H1 (cell line): ENCODE measurements at regions not wholly inside any gene's neighbourhood (a gene's known extent, or its start where the extent isn't known, plus 50 kb on each side); places are given as distances from the start of the nearest gene placed in this dataset.

Experiments
- CTCF ChIA-PET: fragments of 300-600 bp; sonication (Branson Sonifier 250); formaldehyde crosslinking; loops from one replicate; lab custom pipeline; 2021; ENCODE audit not compliant: partially characterized antibody; lab: Charles Lee
- POLR2A ChIA-PET: fragments of 300-600 bp; sonication (Branson Sonifier 250); formaldehyde crosslinking; loops from one replicate; lab custom pipeline; 2021; ENCODE audit warnings: inconsistent platforms; ENCODE audit not compliant: partially characterized antibody; lab: Charles Lee
- DNase-seq, 2 experiments: peaks; one replicate each; pipeline versions ENCODE4 v3.0.0 to v3.0.0-alpha.2; 2010 to 2022; ENCODE audit warnings: low spot score in 2 of 2, low read depth in 1 of 2, mixed read lengths in 1 of 2
- FAIRE-seq: peaks from 2 replicates; lab custom pipeline; 2011; peaks lifted over from hg19 to GRCh38; lab: Jason Lieb, UNC
- H2AFZ ChIP-seq: 2 replicates; pipeline ENCODE4 v1.8.1; 2012; ENCODE audit warnings: low read length, inconsistent platforms
- H2AK5ac ChIP-seq: 2 replicates; pipeline ENCODE4 v1.6.1; 2013; ENCODE audit warnings: low read depth, low read length
- H2BK120ac ChIP-seq: replicated peaks from 2 replicates; pipeline ENCODE3; 2013; ENCODE audit warnings: low read depth, low read length, inconsistent platforms
- H2BK12ac ChIP-seq: 2 replicates; pipeline ENCODE4 v1.6.1; 2013; ENCODE audit warnings: low read depth, low read length
- H2BK15ac ChIP-seq: 2 replicates; pipeline ENCODE4 v1.6.1; 2013; ENCODE audit warnings: low read length
- H2BK20ac ChIP-seq: 2 replicates; pipeline ENCODE4 v1.6.1; 2013; ENCODE audit warnings: low read length
- H2BK5ac ChIP-seq: 2 replicates; pipeline ENCODE4 v1.6.1; 2013; ENCODE audit warnings: low read depth, low read length
- H3K14ac ChIP-seq: 2 replicates; pipeline ENCODE4 v1.6.1; 2013; ENCODE audit warnings: inconsistent platforms; ENCODE audit not compliant: insufficient read length
- H3K18ac ChIP-seq: 2 replicates; pipeline ENCODE4 v1.6.1; 2013; ENCODE audit warnings: low read length; ENCODE audit errors: extremely low read depth
- H3K23ac ChIP-seq: 2 replicates; pipeline ENCODE4 v1.6.1; 2013; ENCODE audit warnings: inconsistent platforms; ENCODE audit not compliant: insufficient read length
- H3K23me2 ChIP-seq: 2 replicates; pipeline ENCODE4 v1.6.1; 2013; ENCODE audit warnings: low read depth, low read length
- H3K27ac ChIP-seq: 2 replicates; pipeline ENCODE4 v1.6.1; 2011; ENCODE audit warnings: low read depth, low read length, inconsistent platforms
- H3K27me3 ChIP-seq, 4 experiments: replicated peaks in 1 of 4; 1 replicate in 1 of 4; 2 replicates in 3 of 4; pipeline versions ENCODE4 v1.6.1 to v1.8.1; 2011 to 2013; ENCODE audit warnings: low read length in 3 of 4, mild to moderate bottlenecking in 3 of 4, inconsistent platforms in 2 of 4, mixed read lengths in 2 of 4, moderate library complexity in 1 of 4; ENCODE audit not compliant: control insufficient read depth in 3 of 4, insufficient read depth in 3 of 4; ENCODE audit errors: extremely low read depth in 1 of 4
- H3K36me3 ChIP-seq, 4 experiments: 2 replicates each; pipeline versions ENCODE4 v1.6.1 to v1.8.1; 2011 to 2013; ENCODE audit warnings: mild to moderate bottlenecking in 4 of 4, low read length in 3 of 4, moderate library complexity in 2 of 4, control low read depth in 1 of 4, inconsistent platforms in 1 of 4; ENCODE audit not compliant: insufficient read depth in 4 of 4, control insufficient read depth in 2 of 4
- H3K4ac ChIP-seq: replicated peaks from 2 replicates; pipeline ENCODE3; 2013; ENCODE audit warnings: low read length, low read depth, mixed read lengths, inconsistent platforms; ENCODE audit not compliant: insufficient read length
- H3K4me1 ChIP-seq, 4 experiments: replicated peaks in 1 of 4; 1 replicate in 1 of 4; 2 replicates in 3 of 4; pipeline versions ENCODE4 v1.6.1 to v1.8.1; 2011 to 2013; ENCODE audit warnings: low read length in 3 of 4, inconsistent platforms in 2 of 4, mixed read lengths in 1 of 4; ENCODE audit not compliant: insufficient read depth in 4 of 4, control insufficient read depth in 3 of 4
- H3K4me2 ChIP-seq, 2 experiments: 2 replicates each; pipeline versions ENCODE4 v1.6.1 to v1.8.1; 2011 to 2013; ENCODE audit warnings: low read depth in 2 of 2, low read length in 2 of 2, control low read depth in 1 of 2, inconsistent platforms in 1 of 2, mild to moderate bottlenecking in 1 of 2; ENCODE audit not compliant: insufficient read depth in 1 of 2
- H3K4me3 ChIP-seq, 4 experiments: fragments of 200-600, 300-600 bp in 1 of 4; sonication (generic), shearing (Covaris generic), sonication (Bioruptor Twin) in 1 of 4; 2 replicates each; pipeline versions ENCODE4 v1.5.1 to v1.8.1; 2011 to 2016; ENCODE audit warnings: low read length in 4 of 4, low read depth in 3 of 4, control low read depth in 2 of 4, inconsistent platforms in 2 of 4, mild to moderate bottlenecking in 2 of 4, mixed read lengths in 1 of 4, moderate library complexity in 1 of 4; ENCODE audit not compliant: insufficient read depth in 2 of 4; ENCODE audit errors: extremely low read depth in 1 of 4
- H3K56ac ChIP-seq: replicated peaks from 2 replicates; pipeline ENCODE3; 2013; ENCODE audit warnings: low read depth, mild to moderate bottlenecking, mixed read lengths, low read length, inconsistent platforms; ENCODE audit not compliant: insufficient read length
- H3K79me1 ChIP-seq: 2 replicates; pipeline ENCODE4 v1.6.1; 2013; ENCODE audit warnings: low read depth, low read length, control low read depth
- H3K79me2 ChIP-seq, 2 experiments: 2 replicates each; pipeline versions ENCODE4 v1.6.1 to v1.8.1; 2012 to 2013; ENCODE audit warnings: low read length in 2 of 2, mild to moderate bottlenecking in 2 of 2, inconsistent platforms in 1 of 2; ENCODE audit not compliant: insufficient read depth in 2 of 2, control insufficient read depth in 1 of 2
- H3K9ac ChIP-seq, 4 experiments: replicated peaks in 1 of 4; 1 replicate in 1 of 4; 2 replicates in 3 of 4; pipeline versions ENCODE4 v1.6.1 to v1.8.1; 2011 to 2013; ENCODE audit warnings: low read depth in 3 of 4, low read length in 3 of 4, control low read depth in 2 of 4, mild to moderate bottlenecking in 2 of 4, moderate library complexity in 2 of 4, inconsistent platforms in 1 of 4; ENCODE audit errors: extremely low read depth in 1 of 4
- H3K9me3 ChIP-seq, 2 experiments: 2 replicates each; pipeline versions ENCODE4 v1.6.1 to v1.8.1; 2012 to 2013; ENCODE audit warnings: mild to moderate bottlenecking in 2 of 2, moderate library complexity in 2 of 2, control low read depth in 1 of 2, inconsistent platforms in 1 of 2, low read depth in 1 of 2, low read length in 1 of 2, mixed read lengths in 1 of 2; ENCODE audit not compliant: insufficient read depth in 2 of 2
- H4K20me1 ChIP-seq, 2 experiments: replicated peaks in 1 of 2; 2 replicates each; pipeline versions ENCODE3 to v1.8.1; 2011 to 2013; ENCODE audit warnings: inconsistent platforms in 2 of 2, low read length in 2 of 2, mild to moderate bottlenecking in 1 of 2; ENCODE audit not compliant: insufficient read depth in 2 of 2, control insufficient read depth in 1 of 2
- H4K5ac ChIP-seq: 2 replicates; pipeline ENCODE4 v1.6.1; 2013; ENCODE audit warnings: low read length, low read depth, mixed read lengths, inconsistent platforms; ENCODE audit not compliant: insufficient read length
- H4K8ac ChIP-seq: 2 replicates; pipeline ENCODE4 v1.8.0; 2013; ENCODE audit warnings: mild to moderate bottlenecking, moderate library complexity, low read length, inconsistent platforms; ENCODE audit not compliant: insufficient read depth; ENCODE audit errors: extremely low read depth
- H4K91ac ChIP-seq: replicated peaks from 2 replicates; pipeline ENCODE3; 2013; ENCODE audit warnings: low read length, mixed read lengths, inconsistent platforms; ENCODE audit not compliant: insufficient read length
- BCL11A ChIP-seq, 2 experiments: IDR thresholded peaks; one replicate each; pipeline ENCODE4 v1.6.1; 2011; ENCODE audit warnings: low read depth in 2 of 2, low read length in 2 of 2, mild to moderate bottlenecking in 2 of 2
- BRCA1 ChIP-seq: IDR thresholded peaks from 2 replicates; pipeline ENCODE4 v1.6.1; 2012; ENCODE audit warnings: low read depth, low read length, improper control_type of control experiment
- E2F6 ChIP-seq: IDR thresholded peaks from 2 replicates; pipeline ENCODE4 v1.6.1; 2012; ENCODE audit warnings: inconsistent platforms
- HDAC2 ChIP-seq, 2 experiments: fragments of 300-600 bp in 1 of 2; sonication (generic) in 1 of 2; IDR thresholded peaks; 2 replicates each; pipeline ENCODE4 v1.6.1; 2011 to 2012; ENCODE audit warnings: low read depth in 2 of 2, low read length in 2 of 2, mild to moderate bottlenecking in 2 of 2, moderate library complexity in 2 of 2, borderline replicate concordance in 1 of 2, inconsistent platforms in 1 of 2
- JUND ChIP-seq: IDR thresholded peaks from 2 replicates; pipeline ENCODE4 v1.6.1; 2011; ENCODE audit warnings: mild to moderate bottlenecking, improper control_type of control experiment, low read length
- KDM5A ChIP-seq: fragments of 200-600 bp; IDR thresholded peaks from 2 replicates; pipeline ENCODE4 v1.7.1; 2012; ENCODE audit warnings: mild to moderate bottlenecking, low read length, inconsistent platforms, mixed read lengths
- POLR2A ChIP-seq, 2 experiments: IDR thresholded peaks; 1 replicate in 1 of 2; 2 replicates in 1 of 2; pipeline ENCODE4 v1.6.1; 2011; ENCODE audit warnings: low read depth in 2 of 2, low read length in 2 of 2, mild to moderate bottlenecking in 2 of 2; ENCODE audit errors: control extremely low read depth in 1 of 2
- RNF2 ChIP-seq: fragments of 200-900, 300-1000 bp; sonication (generic); IDR thresholded peaks from 2 replicates; pipeline ENCODE4 v1.7.1; 2016; ENCODE audit warnings: borderline replicate concordance, low read depth, mild to moderate bottlenecking, antibody characterized with exemption, low read length; ENCODE audit not compliant: poor library complexity, severe bottlenecking; ENCODE audit errors: missing control alignments
- SIN3A ChIP-seq, 2 experiments: IDR thresholded peaks in 1 of 2; conservative IDR thresholded peaks in 1 of 2; 2 replicates each; pipeline ENCODE4 v1.6.1; 2011 to 2012; ENCODE audit warnings: low read length in 2 of 2, improper control_type of control experiment in 1 of 2, low read depth in 1 of 2, mild to moderate bottlenecking in 1 of 2
- SP4 ChIP-seq: IDR thresholded peaks from 2 replicates; pipeline ENCODE4 v1.6.1; 2012; ENCODE audit warnings: low read length, inconsistent platforms
- TEAD4 ChIP-seq: IDR thresholded peaks from 2 replicates; pipeline ENCODE4 v1.6.1; 2012; ENCODE audit warnings: low read depth, low read length, inconsistent platforms, mixed read lengths
- WGBS, 2 experiments: shearing (Covaris generic) in 1 of 2; methylation state at CpG; one replicate each; pipeline versions ENCODE4 v1.1.6 to v1.1.7; 2013 to 2015; ENCODE audit warnings: low lambda C conversion rate in 2 of 2, mixed read lengths in 2 of 2, inconsistent platforms in 1 of 2, low coverage in 1 of 2, missing lambda C conversion rate in 1 of 2; ENCODE audit not compliant: insufficient replicate concordance in 2 of 2, insufficient coverage in 1 of 2, insufficient read length in 1 of 2; ENCODE audit errors: extremely low coverage in 1 of 2, missing lambda C conversion rate in 1 of 2; 5-methylcytosine and 5-hydroxymethylcytosine counted together

DNA sequence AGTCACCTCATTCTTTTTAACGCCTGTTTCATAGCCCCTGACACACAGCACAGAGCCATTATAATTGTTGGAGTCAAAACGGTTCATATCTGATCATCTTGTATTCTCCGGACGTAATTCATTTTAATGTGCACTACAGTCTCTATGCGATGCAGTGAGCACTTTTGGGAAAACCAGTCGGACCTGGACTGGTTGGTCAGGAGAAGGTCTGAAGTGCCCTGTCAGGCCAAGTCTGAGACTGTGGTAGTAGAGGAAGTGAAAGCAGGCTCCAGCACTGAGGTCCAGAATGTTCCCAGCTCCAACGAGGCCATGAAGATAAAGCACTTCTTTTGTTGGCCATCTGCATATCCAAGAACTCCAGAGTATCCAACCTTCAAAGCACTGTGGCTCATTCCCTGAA is 117.1 kb upstream of the NCOR2 start:
- Histone ChIP-seq H3K23me2 (no peaks in the 10 kb centered on the region), H3K23ac (no peak overlapping the region), H3K18ac (no peak overlapping the region), H3K4me3 (no peak overlapping the region), H2BK12ac (no peak overlapping the region), H4K91ac (no peak overlapping the region), H3K27ac (no peak overlapping the region), H3K27me3 (no peaks in the 10 kb centered on the region), H3K4me1 (peaks cover 0 to 5% (median 2%) of the 10 kb centered on the region in 4 experiments; a peak in 4 of 7 replicates), H3K79me1 (no peaks in the 10 kb centered on the region), H3K14ac (no peak overlapping the region), H3K36me3 (no peaks in the 10 kb centered on the region), H3K4ac (no peak overlapping the region), H3K9ac (no peak overlapping the region), H3K4me2 (no peak overlapping the region), H4K8ac (no peak overlapping the region; the same call in 1 of the 2 replicates), H4K20me1 (no peaks in the 10 kb centered on the region), H3K56ac (no peak overlapping the region), H3K79me2 (no peaks in the 10 kb centered on the region), H3K9me3 (no peaks in the 10 kb centered on the region; a peak in 1 of 4 replicates), H2AK5ac (no peak overlapping the region), H2AFZ (no peak overlapping the region), H2BK120ac (no peak overlapping the region), H2BK5ac (no peak overlapping the region), H4K5ac (no peak overlapping the region), H2BK15ac (no peak overlapping the region), H2BK20ac (no peak overlapping the region)
- 90% methylated on average over 6 of the region's 7 CpGs; no CpG with 5 or more reads in 1 of the 2 experiments for WGBS, 2 experiments
- ChIA-PET POLR2A (no interaction called here), CTCF (interaction anchor here (1.0 to 1.1 kb wide), 2 partner anchors 50 to 80 kb away, joined by 3 read pairs; no protein-coding TSS in a partner anchor)
- no peak for DNase-seq
- FAIRE-seq: no peak
- TF ChIP-seq JUND (no peak), BCL11A (IDR thresholded peaks at IDR 0.05; ENCODE audit: low read depth in 2 of 2, low read length in 2 of 2) (no peak), SIN3A (conservative IDR thresholded peaks at IDR 0.05 in 1 of 2, IDR thresholded peaks at IDR 0.05 in 1 of 2; ENCODE audit: low read depth in 1 of 2, low read length in 2 of 2) (no peak), RNF2 (no peak), SP4 (no peak), TEAD4 (no peak), KDM5A (no peak), E2F6 (no peak), HDAC2 (IDR thresholded peaks at IDR 0.05; ENCODE audit: borderline replicate concordance in 1 of 2, low read depth in 2 of 2, low read length in 2 of 2) (no peak), POLR2A (IDR thresholded peaks at IDR 0.05; ENCODE audit: control extremely low read depth in 1 of 2, low read depth in 2 of 2, low read length in 2 of 2) (no peak), BRCA1 (no peak)
